ENCODE measurements at regions not wholly inside any gene's neighbourhood (a gene's known extent, or its start where the extent isn't known, plus 50 kb on each side); places are given as distances from the start of the nearest gene placed in this dataset.

DNA sequence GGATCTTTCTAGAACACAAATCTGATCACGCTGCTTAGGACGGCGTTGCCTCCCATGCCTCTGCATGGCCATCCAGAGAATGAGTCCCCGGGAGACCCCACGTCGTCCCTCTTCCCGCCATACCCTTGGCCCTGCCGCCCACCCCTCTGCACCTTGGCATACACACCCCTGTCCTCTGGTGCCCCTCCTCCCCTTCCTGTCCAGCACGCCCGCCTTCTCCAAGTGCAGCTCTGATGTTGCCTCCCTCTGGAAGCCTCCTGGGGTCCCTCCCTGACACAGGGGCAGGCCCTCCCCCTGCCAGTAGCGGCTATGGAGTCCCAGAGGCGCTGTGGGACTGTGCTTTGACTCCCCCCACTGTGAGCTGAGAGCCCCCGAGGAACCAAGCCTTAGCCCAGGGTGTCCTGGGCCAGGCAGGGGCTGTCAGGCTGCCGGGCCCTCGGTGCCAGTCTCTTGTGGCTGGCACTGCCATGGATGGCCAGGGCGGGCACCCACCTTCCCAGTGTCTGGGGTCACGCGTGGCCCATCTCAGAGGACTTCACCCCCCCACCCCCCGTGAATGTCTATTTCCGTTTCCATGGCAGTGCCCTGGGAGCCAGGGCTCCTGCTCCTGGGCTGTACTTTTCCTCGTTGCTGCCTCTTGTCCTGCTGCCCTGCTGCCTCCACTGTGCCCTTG, 70.5 kb upstream of the RNU6ATAC start:
- H3K4me1 ChIP-seq, result no peaks in the 10 kb centered on the region
- H3K4me3 Mint-ChIP-seq, result no peak overlapping the region
- no peaks in the 10 kb centered on the region for H3K36me3 Mint-ChIP-seq
- TF ChIP-seq EZH2 (IDR thresholded peaks at IDR 0.05), result no peak
- TF ChIP-seq, protein P1, sequence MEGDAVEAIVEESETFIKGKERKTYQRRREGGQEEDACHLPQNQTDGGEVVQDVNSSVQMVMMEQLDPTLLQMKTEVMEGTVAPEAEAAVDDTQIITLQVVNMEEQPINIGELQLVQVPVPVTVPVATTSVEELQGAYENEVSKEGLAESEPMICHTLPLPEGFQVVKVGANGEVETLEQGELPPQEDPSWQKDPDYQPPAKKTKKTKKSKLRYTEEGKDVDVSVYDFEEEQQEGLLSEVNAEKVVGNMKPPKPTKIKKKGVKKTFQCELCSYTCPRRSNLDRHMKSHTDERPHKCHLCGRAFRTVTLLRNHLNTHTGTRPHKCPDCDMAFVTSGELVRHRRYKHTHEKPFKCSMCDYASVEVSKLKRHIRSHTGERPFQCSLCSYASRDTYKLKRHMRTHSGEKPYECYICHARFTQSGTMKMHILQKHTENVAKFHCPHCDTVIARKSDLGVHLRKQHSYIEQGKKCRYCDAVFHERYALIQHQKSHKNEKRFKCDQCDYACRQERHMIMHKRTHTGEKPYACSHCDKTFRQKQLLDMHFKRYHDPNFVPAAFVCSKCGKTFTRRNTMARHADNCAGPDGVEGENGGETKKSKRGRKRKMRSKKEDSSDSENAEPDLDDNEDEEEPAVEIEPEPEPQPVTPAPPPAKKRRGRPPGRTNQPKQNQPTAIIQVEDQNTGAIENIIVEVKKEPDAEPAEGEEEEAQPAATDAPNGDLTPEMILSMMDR (IDR thresholded peaks at IDR 0.05), result no peak
- no peak for TF ChIP-seq EZH2phosphoT487 (IDR thresholded peaks at IDR 0.05)
- no peaks in the 10 kb centered on the region for H3K36me3 ChIP-seq
- no peak overlapping the region for H2AFZ ChIP-seq (replicated peaks)
- H3K27ac ChIP-seq, result no peak overlapping the region
- H3K79me2 ChIP-seq (ENCODE audit: low read depth), result no peaks in the 10 kb centered on the region
- H3K4me2 ChIP-seq, result no peak overlapping the region
- H3K4me1 Mint-ChIP-seq, result peaks cover 10% of the 10 kb centered on the region
- no peak overlapping the region for H3K4me3 ChIP-seq
- H4K20me1 ChIP-seq (ENCODE audit: low read depth), result no peaks in the 10 kb centered on the region
- no peak overlapping the region for H3K9ac ChIP-seq
- H3F3A ChIP-seq (ENCODE audit: low read depth), result no peaks in the 10 kb centered on the region
- no peaks in the 10 kb centered on the region for H3K9me3 ChIP-seq (ENCODE audit: low read depth)
- no peaks in the 10 kb centered on the region for H3K9me3 Mint-ChIP-seq
- no peaks in the 10 kb centered on the region for H3K27me3 ChIP-seq
- H3K27me3 Mint-ChIP-seq (ENCODE audit: insufficient read depth, low read depth), result peaks cover 11% of the 10 kb centered on the region
- H3K27ac Mint-ChIP-seq, result peak overlapping the region; percentile 91
- no peak for DNase-seq (ENCODE audit: low spot score)

DNA sequence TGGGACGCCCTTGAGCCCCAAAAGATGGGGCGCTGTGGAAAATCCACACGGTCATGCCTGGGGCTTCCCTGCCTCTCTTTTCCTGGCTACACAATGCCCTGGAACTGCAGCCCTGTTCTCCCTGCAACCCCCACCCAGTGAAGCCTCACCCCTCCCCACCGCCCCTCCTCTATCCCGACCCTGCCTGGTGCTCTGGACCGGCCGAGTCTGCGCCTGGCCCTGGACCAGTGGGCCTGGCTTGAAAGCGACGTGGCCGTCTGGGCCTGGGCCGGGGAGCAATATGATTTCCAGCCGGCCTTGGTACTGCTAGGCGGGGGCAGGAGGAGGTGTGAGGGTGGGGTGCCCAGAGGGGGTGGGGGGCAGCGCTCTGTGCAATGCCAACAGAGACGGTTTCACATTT, 71.0 kb upstream of the RNU6ATAC start:
- Histone ChIP-seq H3K79me2 (ENCODE audit: low read depth) (no peaks in the 10 kb centered on the region), H3K36me3 (no peaks in the 10 kb centered on the region), H2AFZ (replicated peaks) (no peak overlapping the region), H3K9me3 (ENCODE audit: low read depth) (no peaks in the 10 kb centered on the region), H3K4me1 (no peaks in the 10 kb centered on the region), H3K27me3 (no peaks in the 10 kb centered on the region), H3F3A (ENCODE audit: low read depth) (no peaks in the 10 kb centered on the region), H3K4me3 (no peak overlapping the region), H4K20me1 (ENCODE audit: low read depth) (no peaks in the 10 kb centered on the region), H3K9ac (no peak overlapping the region), H3K27ac (no peak overlapping the region), H3K4me2 (no peak overlapping the region)
- peaks cover 11% of the 10 kb centered on the region for H3K27me3 Mint-ChIP-seq (ENCODE audit: insufficient read depth, low read depth)
- H3K4me1 Mint-ChIP-seq, result peaks cover 8% of the 10 kb centered on the region
- no peaks in the 10 kb centered on the region for H3K9me3 Mint-ChIP-seq
- H3K36me3 Mint-ChIP-seq, result no peaks in the 10 kb centered on the region
- H3K4me3 Mint-ChIP-seq, result no peak overlapping the region
- no peak for TF ChIP-seq EZH2 (IDR thresholded peaks at IDR 0.05)
- TF ChIP-seq, protein P1 (IDR thresholded peaks at IDR 0.05), result no peak
- no peak for TF ChIP-seq EZH2phosphoT487 (IDR thresholded peaks at IDR 0.05)
- DNase-seq (ENCODE audit: low spot score), result no peak
- H3K27ac Mint-ChIP-seq, result peak overlapping the region; percentile 91

DNA sequence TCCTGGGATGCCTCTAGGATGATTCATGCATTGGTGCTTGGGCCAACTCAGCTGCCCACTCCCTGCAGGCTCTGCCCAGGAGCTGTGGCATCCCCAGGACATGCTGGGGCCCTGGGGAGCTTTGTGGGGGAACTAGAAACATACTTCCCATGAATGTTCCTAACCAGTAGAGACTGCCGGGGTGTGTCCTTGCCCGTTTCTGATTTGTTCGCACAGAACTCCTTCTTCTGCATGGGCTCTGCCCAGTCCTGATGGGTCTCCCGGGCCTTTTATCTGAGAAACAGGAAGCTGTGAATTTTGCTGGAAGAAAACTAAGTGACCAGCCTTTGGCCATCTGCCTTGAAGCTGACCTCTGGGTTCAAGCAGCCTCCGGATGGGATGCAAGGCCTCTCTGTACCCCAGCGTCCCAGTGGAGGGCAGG, 71.6 kb upstream of the RNU6ATAC start:
- H3K27ac Mint-ChIP-seq, result no peak overlapping the region
- Histone ChIP-seq H3K27ac (no peak overlapping the region), H3K36me3 (no peaks in the 10 kb centered on the region), H3K4me2 (no peak overlapping the region), H3K9ac (no peak overlapping the region), H3K4me1 (no peaks in the 10 kb centered on the region), H3F3A (ENCODE audit: low read depth) (no peaks in the 10 kb centered on the region), H3K27me3 (no peaks in the 10 kb centered on the region), H3K4me3 (no peak overlapping the region), H4K20me1 (ENCODE audit: low read depth) (no peaks in the 10 kb centered on the region), H2AFZ (replicated peaks) (no peak overlapping the region), H3K79me2 (ENCODE audit: low read depth) (no peaks in the 10 kb centered on the region), H3K9me3 (ENCODE audit: low read depth) (no peaks in the 10 kb centered on the region)
- peaks cover 10% of the 10 kb centered on the region for H3K27me3 Mint-ChIP-seq (ENCODE audit: insufficient read depth, low read depth)
- no peak for TF ChIP-seq EZH2 (IDR thresholded peaks at IDR 0.05)
- TF ChIP-seq, protein P1 (IDR thresholded peaks at IDR 0.05), result no peak
- TF ChIP-seq EZH2phosphoT487 (IDR thresholded peaks at IDR 0.05), result no peak
- no peak overlapping the region for H3K4me3 Mint-ChIP-seq
- peaks cover 8% of the 10 kb centered on the region for H3K4me1 Mint-ChIP-seq
- no peak for DNase-seq (ENCODE audit: low spot score)
- H3K36me3 Mint-ChIP-seq, result no peaks in the 10 kb centered on the region
- no peaks in the 10 kb centered on the region for H3K9me3 Mint-ChIP-seq

All from neural progenitor cell (in vitro differentiated cells).